ENCODE measurements at regions not wholly inside any gene's neighbourhood (a gene's known extent, or its start where the extent isn't known, plus 50 kb on each side); places are given as distances from the start of the nearest gene placed in this dataset.

- TF ChIP-seq CEBPB (IDR thresholded peaks at IDR 0.05) (no peak), EGR1 (IDR thresholded peaks at IDR 0.05) (no peak), EP300 (IDR thresholded peaks at IDR 0.05; ENCODE audit: borderline replicate concordance) (no peak), FOXM1 (IDR thresholded peaks at IDR 0.05; ENCODE audit: borderline replicate concordance, low read depth) (no peak), TEAD4 (IDR thresholded peaks at IDR 0.05) (no peak), NFIC (IDR thresholded peaks at IDR 0.05) (no peak), ZBTB7A (IDR thresholded peaks at IDR 0.05; ENCODE audit: low read depth) (no peak), TCF12 (IDR thresholded peaks at IDR 0.05; ENCODE audit: low read depth) (no peak), YY1 (IDR thresholded peaks at IDR 0.05; ENCODE audit: low read depth) (no peak), TAF1 (IDR thresholded peaks at IDR 0.05; ENCODE audit: low read depth) (no peak), RAD21 (IDR thresholded peaks at IDR 0.05; ENCODE audit: low read depth) (no peak)
Measured at GRCh38 chr17:53321651-53322050, 501.1 kb upstream of the KIF2B start.

- TF ChIP-seq MAX (IDR thresholded peaks at IDR 0.05), result no peak
- no peak for TF ChIP-seq EP300 (IDR thresholded peaks at IDR 0.05; ENCODE audit: borderline replicate concordance)
- TF ChIP-seq TEAD4 (IDR thresholded peaks at IDR 0.05), result no peak
- TF ChIP-seq EGR1 (IDR thresholded peaks at IDR 0.05), result no peak
- TF ChIP-seq NFIC (IDR thresholded peaks at IDR 0.05), result no peak
Measured at GRCh38 chr17:53319947-53320346, 502.8 kb upstream of the KIF2B start.

GRCh38 chr17:53316988-53317387, 505.7 kb upstream of the KIF2B start:
- TF ChIP-seq TCF12 (IDR thresholded peaks at IDR 0.05; ENCODE audit: low read depth) (no peak), TAF1 (IDR thresholded peaks at IDR 0.05; ENCODE audit: low read depth) (no peak), CREB1 (IDR thresholded peaks at IDR 0.05; ENCODE audit: low read depth) (no peak), REST (IDR thresholded peaks at IDR 0.05; ENCODE audit: low read depth) (no peak), MAX (IDR thresholded peaks at IDR 0.05) (no peak), EP300 (IDR thresholded peaks at IDR 0.05; ENCODE audit: borderline replicate concordance) (no peak), RAD21 (IDR thresholded peaks at IDR 0.05; ENCODE audit: low read depth) (no peak), CEBPB (IDR thresholded peaks at IDR 0.05) (no peak), TEAD4 (IDR thresholded peaks at IDR 0.05) (no peak), USF1 (IDR thresholded peaks at IDR 0.05) (no peak), YY1 (IDR thresholded peaks at IDR 0.05; ENCODE audit: low read depth) (no peak), NFIC (IDR thresholded peaks at IDR 0.05) (no peak)

GRCh38 chr17:53316073-53316472, 506.7 kb upstream of the KIF2B start:
- no peak for TF ChIP-seq FOXM1 (IDR thresholded peaks at IDR 0.05; ENCODE audit: borderline replicate concordance, low read depth)

GRCh38 chr17:53314521-53314920, 508.2 kb upstream of the KIF2B start:
- TF ChIP-seq CEBPB (IDR thresholded peaks at IDR 0.05), result no peak

- TF ChIP-seq FOXM1 (IDR thresholded peaks at IDR 0.05; ENCODE audit: borderline replicate concordance, low read depth), result no peak
- no peak for TF ChIP-seq ZBTB7A (IDR thresholded peaks at IDR 0.05; ENCODE audit: low read depth)
- no peak for TF ChIP-seq TEAD4 (IDR thresholded peaks at IDR 0.05)
- TF ChIP-seq EGR1 (IDR thresholded peaks at IDR 0.05), result no peak
- TF ChIP-seq CEBPB (IDR thresholded peaks at IDR 0.05), result no peak
- no peak for TF ChIP-seq REST (IDR thresholded peaks at IDR 0.05; ENCODE audit: low read depth)
- TF ChIP-seq TAF1 (IDR thresholded peaks at IDR 0.05; ENCODE audit: low read depth), result no peak
- no peak for TF ChIP-seq USF1 (IDR thresholded peaks at IDR 0.05)
- no peak for TF ChIP-seq CREB1 (IDR thresholded peaks at IDR 0.05; ENCODE audit: low read depth)
- TF ChIP-seq TCF12 (IDR thresholded peaks at IDR 0.05; ENCODE audit: low read depth), result no peak
Measured at GRCh38 chr17:53313746-53314145, 509.0 kb upstream of the KIF2B start.

- TF ChIP-seq CEBPB (IDR thresholded peaks at IDR 0.05) (no peak), MAX (IDR thresholded peaks at IDR 0.05) (no peak), ZBTB7A (IDR thresholded peaks at IDR 0.05; ENCODE audit: low read depth) (no peak), EP300 (IDR thresholded peaks at IDR 0.05; ENCODE audit: borderline replicate concordance) (no peak), TEAD4 (IDR thresholded peaks at IDR 0.05) (no peak), RAD21 (IDR thresholded peaks at IDR 0.05; ENCODE audit: low read depth) (no peak), REST (IDR thresholded peaks at IDR 0.05; ENCODE audit: low read depth) (no peak), FOXM1 (IDR thresholded peaks at IDR 0.05; ENCODE audit: borderline replicate concordance, low read depth) (no peak), TAF1 (IDR thresholded peaks at IDR 0.05; ENCODE audit: low read depth) (no peak)
Measured at GRCh38 chr17:53278466-53278865, 544.3 kb upstream of the KIF2B start.

Data from Ishikawa (cell line).